ENCODE measurements at regions not wholly inside any gene's neighbourhood (a gene's known extent, or its start where the extent isn't known, plus 50 kb on each side); places are given as distances from the start of the nearest gene placed in this dataset.
A peak's percentile ranks its signal among the peaks of the same experiment; 100 is the strongest.

DNA sequence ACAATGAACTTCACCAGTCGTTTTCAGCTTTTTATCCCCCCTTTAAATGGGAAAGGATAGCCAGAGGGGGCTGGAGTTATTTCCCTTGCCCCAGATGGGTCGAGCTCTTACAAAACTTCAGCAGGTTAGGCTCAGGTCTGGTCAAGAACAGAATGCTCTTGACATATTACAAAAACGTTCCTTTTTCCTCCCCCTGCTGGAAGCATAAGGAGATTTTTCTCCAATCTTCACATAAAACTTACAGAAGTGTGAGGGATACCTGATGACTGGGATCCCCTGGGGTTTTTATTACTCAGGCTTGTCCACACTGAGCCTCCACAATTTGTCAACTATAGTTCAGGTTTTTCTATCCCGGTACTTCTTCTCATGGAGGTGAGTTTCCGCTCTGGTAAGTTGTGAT lies 60.8 kb downstream of the CSF2 start:
- TF ChIP-seq, protein P1, sequence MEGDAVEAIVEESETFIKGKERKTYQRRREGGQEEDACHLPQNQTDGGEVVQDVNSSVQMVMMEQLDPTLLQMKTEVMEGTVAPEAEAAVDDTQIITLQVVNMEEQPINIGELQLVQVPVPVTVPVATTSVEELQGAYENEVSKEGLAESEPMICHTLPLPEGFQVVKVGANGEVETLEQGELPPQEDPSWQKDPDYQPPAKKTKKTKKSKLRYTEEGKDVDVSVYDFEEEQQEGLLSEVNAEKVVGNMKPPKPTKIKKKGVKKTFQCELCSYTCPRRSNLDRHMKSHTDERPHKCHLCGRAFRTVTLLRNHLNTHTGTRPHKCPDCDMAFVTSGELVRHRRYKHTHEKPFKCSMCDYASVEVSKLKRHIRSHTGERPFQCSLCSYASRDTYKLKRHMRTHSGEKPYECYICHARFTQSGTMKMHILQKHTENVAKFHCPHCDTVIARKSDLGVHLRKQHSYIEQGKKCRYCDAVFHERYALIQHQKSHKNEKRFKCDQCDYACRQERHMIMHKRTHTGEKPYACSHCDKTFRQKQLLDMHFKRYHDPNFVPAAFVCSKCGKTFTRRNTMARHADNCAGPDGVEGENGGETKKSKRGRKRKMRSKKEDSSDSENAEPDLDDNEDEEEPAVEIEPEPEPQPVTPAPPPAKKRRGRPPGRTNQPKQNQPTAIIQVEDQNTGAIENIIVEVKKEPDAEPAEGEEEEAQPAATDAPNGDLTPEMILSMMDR (IDR thresholded peaks at IDR 0.05; ENCODE audit: borderline replicate concordance, extremely low read depth, low read length, poor library complexity, severe bottlenecking): peak; percentile 9
- no peak for TF ChIP-seq EZH2 (IDR thresholded peaks at IDR 0.05; ENCODE audit: borderline replicate concordance, low read depth, low read length, severe bottlenecking)

Measured in DND-41 (cell line).